ENCODE measurements at regions not wholly inside any gene's neighbourhood (a gene's known extent, or its start where the extent isn't known, plus 50 kb on each side); places are given as distances from the start of the nearest gene placed in this dataset.

DNA sequence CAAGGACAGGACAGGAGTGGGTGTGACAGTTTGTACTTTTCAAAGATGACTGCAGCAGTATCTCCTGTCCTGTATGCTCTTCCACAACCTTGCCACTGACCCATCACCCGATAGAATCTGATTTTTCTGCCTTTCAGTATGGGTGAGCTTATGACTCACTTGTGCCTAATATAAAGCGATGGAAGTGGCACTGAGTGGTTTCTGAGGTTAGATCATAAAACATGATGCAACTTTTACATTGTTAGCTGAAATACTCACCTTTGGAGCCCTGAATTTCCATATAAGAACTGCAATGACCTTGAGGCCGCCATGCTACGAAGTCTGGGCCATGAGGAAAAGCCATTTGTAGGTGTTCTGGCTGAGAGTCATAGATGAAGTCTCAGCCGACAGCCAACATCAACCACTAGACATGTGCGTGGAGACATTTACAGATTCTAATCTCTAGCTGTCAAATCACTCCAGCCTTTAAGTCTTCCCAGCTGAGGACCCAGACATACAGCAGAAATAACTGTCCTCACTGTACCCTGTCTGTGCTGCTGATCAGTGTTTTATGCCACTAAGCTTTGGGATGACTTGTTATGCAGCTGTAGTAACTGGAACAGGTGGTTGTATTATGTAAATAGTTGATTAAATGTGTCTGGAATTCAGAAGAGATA, 105.9 kb upstream of the ARHGAP20 start:
- Mint-ChIP-seq H3K27me3 (ENCODE audit: low read depth in 2 of 2) (peaks cover 0 to 6% of the 10 kb centered on the region in 2 donors), H3K4me3 (no peak overlapping the region), H3K4me1 (no peaks in the 10 kb centered on the region), H3K36me3 (no peaks in the 10 kb centered on the region), H3K27ac (no peak overlapping the region), H3K9me3 (peaks cover 0 to 2% of the 10 kb centered on the region in 2 donors)
- intact Hi-C loops (cut with micrococcal nuclease), result no loop called here
- DNase-seq (no peak), ATAC-seq (no peak)
- Histone ChIP-seq H3K9me3 (ENCODE audit: control insufficient read depth, insufficient read depth, low read length) (no peaks in the 10 kb centered on the region), H3K27me3 (ENCODE audit: control insufficient read depth, insufficient read depth, low read length) (no peaks in the 10 kb centered on the region), H3K4me3 (ENCODE audit: low read length) (no peak overlapping the region), H3K4me1 (ENCODE audit: control insufficient read depth, insufficient read depth, low read length) (no peaks in the 10 kb centered on the region), H3K36me3 (ENCODE audit: control insufficient read depth, insufficient read depth, low read length) (no peaks in the 10 kb centered on the region), H3K27ac (ENCODE audit: low read length) (no peak overlapping the region)
- TF ChIP-seq, protein P1, sequence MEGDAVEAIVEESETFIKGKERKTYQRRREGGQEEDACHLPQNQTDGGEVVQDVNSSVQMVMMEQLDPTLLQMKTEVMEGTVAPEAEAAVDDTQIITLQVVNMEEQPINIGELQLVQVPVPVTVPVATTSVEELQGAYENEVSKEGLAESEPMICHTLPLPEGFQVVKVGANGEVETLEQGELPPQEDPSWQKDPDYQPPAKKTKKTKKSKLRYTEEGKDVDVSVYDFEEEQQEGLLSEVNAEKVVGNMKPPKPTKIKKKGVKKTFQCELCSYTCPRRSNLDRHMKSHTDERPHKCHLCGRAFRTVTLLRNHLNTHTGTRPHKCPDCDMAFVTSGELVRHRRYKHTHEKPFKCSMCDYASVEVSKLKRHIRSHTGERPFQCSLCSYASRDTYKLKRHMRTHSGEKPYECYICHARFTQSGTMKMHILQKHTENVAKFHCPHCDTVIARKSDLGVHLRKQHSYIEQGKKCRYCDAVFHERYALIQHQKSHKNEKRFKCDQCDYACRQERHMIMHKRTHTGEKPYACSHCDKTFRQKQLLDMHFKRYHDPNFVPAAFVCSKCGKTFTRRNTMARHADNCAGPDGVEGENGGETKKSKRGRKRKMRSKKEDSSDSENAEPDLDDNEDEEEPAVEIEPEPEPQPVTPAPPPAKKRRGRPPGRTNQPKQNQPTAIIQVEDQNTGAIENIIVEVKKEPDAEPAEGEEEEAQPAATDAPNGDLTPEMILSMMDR (IDR thresholded peaks at IDR 0.05), result no peak
- 72% methylated on average over 6 of the region's 6 CpGs for WGBS (ENCODE audit: insufficient coverage)

DNA sequence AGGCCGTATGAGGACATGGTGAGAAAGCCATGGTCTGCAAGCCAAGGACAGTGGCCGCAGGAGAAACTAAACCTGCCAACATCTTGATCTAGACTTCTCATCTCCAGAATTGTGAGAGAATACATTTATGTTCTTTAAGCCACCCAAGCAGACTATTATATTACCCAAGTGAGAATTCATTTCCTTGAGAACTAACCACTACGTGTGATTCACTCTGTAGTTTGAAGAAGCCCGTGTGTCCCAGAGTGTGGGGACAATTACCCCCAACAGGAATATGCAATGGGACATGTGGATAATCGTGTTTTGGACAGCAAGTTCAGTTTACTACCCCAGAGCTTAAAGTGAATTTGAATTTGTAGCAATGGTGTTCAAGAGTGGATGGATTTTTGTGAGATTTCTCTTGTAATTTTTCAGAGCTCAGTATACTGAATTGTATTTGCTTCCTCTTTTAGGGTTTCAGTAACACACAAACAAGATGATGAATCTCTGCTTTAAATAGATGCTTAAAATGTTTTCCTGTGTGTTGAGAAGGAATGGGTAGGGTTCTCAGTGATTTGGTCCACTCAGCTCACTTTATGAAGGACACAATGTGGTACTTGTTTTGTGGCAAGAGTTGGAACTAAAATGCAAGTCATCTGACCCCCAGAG, 100.0 kb upstream of the ARHGAP20 start:
- no peak for ATAC-seq
- intact Hi-C loops (cut with micrococcal nuclease), result no loop called here
- TF ChIP-seq, protein P1 (IDR thresholded peaks at IDR 0.05), result no peak
- H3K27ac ChIP-seq (ENCODE audit: low read length), result no peak overlapping the region
- peaks cover 2% of the 10 kb centered on the region for H3K4me1 ChIP-seq (ENCODE audit: control insufficient read depth, insufficient read depth, low read length)
- DNase-seq, result no peak
- 58% methylated on average over 5 of the region's 5 CpGs for WGBS (ENCODE audit: insufficient coverage)
- no peaks in the 10 kb centered on the region for H3K4me1 Mint-ChIP-seq
- no peak overlapping the region for H3K27ac Mint-ChIP-seq
- H3K27me3 ChIP-seq (ENCODE audit: control insufficient read depth, insufficient read depth, low read length), result no peaks in the 10 kb centered on the region
- H3K27me3 Mint-ChIP-seq (ENCODE audit: low read depth in 2 of 2), result no peaks in the 10 kb centered on the region
- no peaks in the 10 kb centered on the region for H3K9me3 ChIP-seq (ENCODE audit: control insufficient read depth, insufficient read depth, low read length)
- no peaks in the 10 kb centered on the region for H3K36me3 ChIP-seq (ENCODE audit: control insufficient read depth, insufficient read depth, low read length)
- H3K36me3 Mint-ChIP-seq, result no peaks in the 10 kb centered on the region
- peaks cover 0 to 2% of the 10 kb centered on the region in 2 donors for H3K9me3 Mint-ChIP-seq
- H3K4me3 Mint-ChIP-seq, result no peak overlapping the region
- no peak overlapping the region for H3K4me3 ChIP-seq (ENCODE audit: low read length)

DNA sequence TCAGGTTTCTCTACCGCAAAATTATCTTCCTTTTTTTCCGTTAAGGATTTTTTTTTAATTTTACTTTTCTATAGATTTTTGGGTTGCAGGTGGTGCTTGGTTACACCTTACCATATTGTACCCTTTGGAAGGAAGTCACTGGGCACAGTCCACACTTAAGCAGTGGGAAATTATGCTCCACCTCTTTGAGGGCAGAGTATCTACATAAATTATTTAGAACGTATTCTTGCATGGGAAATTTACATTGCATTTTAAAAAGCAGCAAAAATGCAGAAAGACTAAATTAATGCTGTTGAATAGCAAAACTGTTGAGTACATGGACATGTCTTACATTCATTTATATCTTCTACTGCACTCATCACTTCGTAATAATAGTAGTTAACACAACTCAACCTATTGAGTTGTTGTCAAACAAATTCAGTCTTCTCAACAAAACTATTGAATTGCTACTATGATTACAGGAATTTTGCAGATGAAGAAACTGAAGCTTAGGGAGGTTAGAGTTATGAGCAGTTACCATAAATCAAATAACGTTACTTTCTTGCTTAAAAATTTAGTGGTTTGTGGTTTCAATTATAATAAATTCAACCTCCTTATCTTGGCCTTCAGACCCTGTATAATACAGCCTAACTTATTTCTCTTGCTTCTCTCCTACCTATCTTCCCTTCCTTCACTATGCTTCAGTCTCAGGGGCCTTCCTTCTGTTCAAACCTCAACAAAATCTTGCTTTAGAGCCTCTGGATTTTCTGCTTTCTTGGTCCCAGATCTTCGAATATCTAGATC, 97.4 kb upstream of the ARHGAP20 start:
- no peaks in the 10 kb centered on the region for H3K36me3 ChIP-seq (ENCODE audit: control insufficient read depth, insufficient read depth, low read length)
- 73% methylated on average over 3 of the region's 6 CpGs for WGBS (ENCODE audit: insufficient coverage)
- intact Hi-C loops (cut with micrococcal nuclease), result no loop called here

More for the DNA sequence above, 97.4 kb upstream of the ARHGAP20 start:
- no peaks in the 10 kb centered on the region for H3K9me3 ChIP-seq (ENCODE audit: control insufficient read depth, insufficient read depth, low read length)
- DNase-seq (no peak), ATAC-seq (no peak)
- Mint-ChIP-seq H3K27ac (no peak overlapping the region), H3K27me3 (ENCODE audit: low read depth in 2 of 2) (no peaks in the 10 kb centered on the region), H3K36me3 (no peaks in the 10 kb centered on the region), H3K4me1 (no peaks in the 10 kb centered on the region), H3K4me3 (no peak overlapping the region), H3K9me3 (peaks cover 0 to 2% of the 10 kb centered on the region in 2 donors)
- peaks cover 2% of the 10 kb centered on the region for H3K4me1 ChIP-seq (ENCODE audit: control insufficient read depth, insufficient read depth, low read length)
- no peak overlapping the region for H3K27ac ChIP-seq (ENCODE audit: low read length)
- TF ChIP-seq, protein P1 (IDR thresholded peaks at IDR 0.05), result no peak
- no peaks in the 10 kb centered on the region for H3K27me3 ChIP-seq (ENCODE audit: control insufficient read depth, insufficient read depth, low read length)
- H3K4me3 ChIP-seq (ENCODE audit: low read length), result no peak overlapping the region
